ENCODE measurements at regions not wholly inside any gene's neighbourhood (a gene's known extent, or its start where the extent isn't known, plus 50 kb on each side); places are given as distances from the start of the nearest gene placed in this dataset.
"Not testable (repeated sequence)": the region's sequence is repeated elsewhere in the genome, so short reads cannot be mapped to it uniquely, and the experiment has no call there.

GRCh38 chr6:28769626-28770402 lies 154.0 kb downstream of the TRIM27 start:
- no peak for DNase-seq

GRCh38 chr6:28770732-28771131 lies 153.1 kb downstream of the TRIM27 start:
- DNase-seq = no peak

GRCh38 chr6:28771401-28772267 lies 152.2 kb downstream of the TRIM27 start:
- no peak for DNase-seq

GRCh38 chr6:28772480-28773381 lies 151.1 kb downstream of the TRIM27 start:
- DNase-seq = no peak

- no peak for DNase-seq
Measured at GRCh38 chr6:28774292-28775051, 149.3 kb downstream of the TRIM27 start.

GRCh38 chr6:28775052-28775376 lies 148.8 kb downstream of the TRIM27 start:
- DNase-seq = no peak

GRCh38 chr6:28775405-28776129 lies 148.2 kb downstream of the TRIM27 start:
- DNase-seq = no peak

- DNase-seq = no peak
Measured at GRCh38 chr6:28776269-28777146, 147.3 kb downstream of the TRIM27 start.

DNA sequence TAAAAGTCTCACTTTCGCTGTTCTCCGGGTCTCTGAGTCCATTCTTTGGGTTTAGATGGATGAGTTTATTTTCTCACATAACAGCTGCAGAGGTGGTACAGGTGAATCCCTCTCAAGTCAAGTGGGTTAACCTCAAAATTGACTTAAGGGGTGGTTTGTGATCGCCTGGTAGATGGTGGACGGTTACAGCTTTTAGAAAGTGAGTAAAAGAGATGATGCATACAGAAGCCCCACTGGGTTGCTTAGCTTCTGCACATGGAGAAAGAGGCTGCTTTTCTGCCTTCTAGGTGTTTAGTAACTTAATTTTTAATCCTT lies 146.7 kb downstream of the TRIM27 start:
- DNase-seq = no peak

DNA sequence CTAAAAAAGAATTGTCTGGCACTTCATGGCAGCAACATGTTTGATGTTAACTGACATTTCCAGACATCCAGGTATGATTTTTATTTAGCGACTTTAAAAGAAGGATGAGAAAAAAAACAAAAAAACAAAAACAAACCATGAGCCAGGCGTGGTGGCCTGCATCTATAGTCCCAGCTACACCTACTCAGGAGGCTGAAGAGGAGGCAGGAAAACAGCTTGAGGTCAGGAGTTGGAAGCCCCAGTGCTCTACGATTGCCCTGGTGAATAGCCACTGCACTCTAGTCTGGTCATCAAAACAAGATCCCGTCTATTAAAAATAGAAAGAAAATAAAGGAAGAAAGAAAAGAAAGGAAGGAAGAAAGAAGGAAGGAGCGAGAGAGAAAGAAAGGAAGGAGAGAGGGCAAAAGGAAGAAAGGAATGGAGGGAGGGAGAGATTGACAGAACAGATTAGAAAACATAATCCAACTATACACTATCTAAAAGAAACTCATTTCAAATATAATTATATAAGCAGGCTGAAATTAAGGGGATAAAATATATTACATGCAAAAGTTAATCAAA lies 141.6 kb downstream of the TRIM27 start:
- no peak for DNase-seq

DNA sequence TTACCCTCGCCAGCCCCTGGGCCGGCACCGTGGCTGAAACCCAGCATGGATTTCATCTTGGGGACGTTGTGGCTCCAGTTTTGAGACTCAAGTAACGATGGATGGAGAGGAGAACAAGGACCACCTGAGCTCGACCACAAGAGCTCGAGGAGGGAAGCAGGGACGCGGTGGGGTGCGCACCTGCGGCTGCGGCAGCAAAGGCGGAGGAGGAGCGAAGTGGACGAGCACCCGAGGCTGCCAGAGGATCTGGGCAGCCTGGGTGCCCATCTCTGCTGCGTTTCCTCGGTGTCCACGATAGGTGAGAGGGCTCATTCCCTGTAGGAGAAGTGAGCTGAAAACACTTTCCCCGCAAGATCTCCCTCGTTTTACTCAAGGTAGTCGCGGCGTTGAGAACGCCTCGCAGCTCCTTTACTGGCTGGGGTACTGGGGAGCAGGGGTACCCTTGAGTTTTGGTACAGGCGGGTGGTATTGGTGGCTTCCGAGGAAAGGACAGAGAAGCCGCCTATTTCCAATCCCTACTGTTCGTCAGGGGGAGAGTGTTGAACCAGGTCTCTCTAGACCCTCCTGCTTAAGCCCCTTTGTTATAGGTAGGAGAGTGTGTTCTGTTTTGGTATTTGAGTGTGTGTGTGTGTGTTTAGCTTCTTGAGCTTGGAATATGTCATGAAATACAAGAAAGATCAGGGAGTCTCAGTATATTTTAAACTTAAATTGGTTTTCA lies 137.7 kb downstream of the TRIM27 start:
- DNase-seq = no peak

GRCh38 chr6:28789553-28790083 lies 134.2 kb downstream of the TRIM27 start:
- peak; percentile 63 for DNase-seq

DNA sequence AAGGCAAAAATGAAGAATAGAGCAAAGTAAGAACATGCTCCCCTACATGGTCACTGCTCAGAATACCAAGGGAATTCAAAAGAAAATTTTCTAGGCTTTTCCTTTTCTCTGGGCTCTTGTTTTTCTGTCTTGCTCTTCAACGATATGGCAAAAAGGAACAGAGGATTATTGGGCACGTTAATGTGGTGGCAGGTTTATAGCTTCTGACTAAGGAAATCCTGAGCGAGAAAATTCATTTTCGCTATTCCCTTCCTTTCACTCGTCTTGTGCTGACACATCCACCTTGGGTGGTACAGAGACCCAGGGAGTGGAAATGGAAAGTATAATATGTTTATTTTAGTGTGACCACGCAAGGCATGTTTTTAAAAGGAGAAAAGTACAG lies 132.8 kb downstream of the TRIM27 start:
- DNase-seq = no peak

- DNase-seq = no peak
Measured at GRCh38 chr6:28794175-28795002, 129.4 kb downstream of the TRIM27 start.

DNA sequence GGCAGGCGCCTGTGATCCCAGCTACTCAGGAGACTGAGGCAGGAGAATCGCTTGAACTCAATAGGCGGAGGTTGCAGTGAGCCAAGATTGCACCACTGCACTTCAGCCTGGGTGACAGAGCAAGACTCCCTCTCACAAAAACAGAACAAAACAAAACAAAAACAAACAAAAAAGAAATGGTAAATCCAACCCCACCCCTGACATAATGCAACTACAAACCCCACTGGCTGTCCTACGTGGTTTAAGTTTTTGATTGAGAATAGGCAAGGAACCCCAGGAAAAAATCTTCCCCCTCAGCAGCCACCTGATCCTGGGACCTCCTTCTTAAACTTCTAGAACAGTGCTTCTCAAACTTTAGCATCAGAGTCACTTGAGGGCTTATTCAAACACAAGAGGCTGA lies 123.1 kb downstream of the TRIM27 start:
- DNase-seq = not testable (repeated sequence)

DNA sequence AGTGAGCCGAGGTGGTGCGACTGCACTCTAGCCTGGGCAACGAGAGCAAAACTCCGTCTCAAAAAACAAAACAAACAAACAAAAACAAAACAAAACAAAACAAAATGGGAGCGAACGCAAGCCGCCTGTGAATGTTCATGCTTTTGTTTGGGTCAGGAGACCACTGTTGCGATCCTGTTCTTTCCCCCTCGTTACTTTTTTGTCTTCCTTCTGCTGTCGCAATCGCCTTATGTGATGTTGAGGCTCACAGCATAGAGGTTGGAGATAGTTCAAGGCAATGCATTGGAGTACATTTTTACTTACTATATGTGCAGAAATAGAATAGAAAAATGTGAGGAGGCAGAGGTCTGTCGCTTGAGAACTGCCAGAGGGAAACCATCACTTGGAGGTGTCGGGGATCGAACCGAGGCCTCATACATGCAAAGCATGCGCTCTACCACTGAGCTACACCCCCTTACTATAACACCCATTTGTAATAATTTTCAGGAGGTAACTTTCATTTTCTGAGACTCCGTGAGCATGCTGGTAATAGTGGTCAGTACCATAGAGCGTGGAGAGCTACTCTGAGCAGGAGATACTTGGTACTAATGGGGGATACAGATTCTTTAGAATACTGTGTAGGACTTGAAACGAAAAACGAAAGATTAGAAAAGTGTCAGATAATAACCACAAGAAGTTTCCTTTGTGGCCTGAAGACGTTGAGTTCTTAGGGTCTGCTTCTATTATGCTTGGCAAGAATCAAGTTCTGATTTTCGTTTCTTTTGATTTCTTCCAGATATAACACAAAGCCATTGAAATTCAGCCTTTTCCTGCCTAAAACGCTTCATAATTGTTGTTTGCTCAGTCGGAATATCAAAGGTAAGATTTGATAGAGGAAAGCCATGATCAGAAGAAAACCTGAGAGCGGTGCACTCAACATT lies 121.1 kb downstream of the TRIM27 start:
- no peak for DNase-seq

DNA sequence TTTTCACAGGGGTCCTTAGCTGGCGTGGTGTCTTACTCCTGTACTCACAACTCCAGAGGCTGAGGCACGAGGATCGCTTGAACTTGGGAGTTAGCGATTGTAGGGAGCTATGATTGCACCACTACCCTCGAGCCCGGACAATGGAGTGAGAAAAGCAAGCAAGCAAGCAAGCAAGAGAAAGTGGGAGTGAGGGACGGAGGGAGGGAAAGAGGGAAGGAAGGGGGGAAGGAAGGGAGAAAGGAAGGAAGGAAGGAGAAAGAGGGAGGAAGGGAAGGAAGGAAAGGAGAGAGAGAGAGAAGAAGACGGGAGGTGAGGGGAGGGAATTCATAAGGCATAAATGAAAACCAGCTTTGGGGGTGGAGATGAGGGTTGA lies 120.5 kb downstream of the TRIM27 start:
- no peak for DNase-seq
